Left lung (tissue), 4 donors: ENCODE measurements at regions not wholly inside any gene's neighbourhood (a gene's known extent, or its start where the extent isn't known, plus 50 kb on each side); places are given as distances from the start of the nearest gene placed in this dataset.

Source experiments
- ATAC-seq: fragments of 200-7000 bp; cut with Tn5 transposase; one replicate; pipeline ENCODE4 v1.9.1; 2020; ENCODE audit warnings: moderate library complexity
- DNase-seq, 4 donors: peaks; one replicate each; pipeline ENCODE4 v3.0.0-alpha.2; 2013 to 2020
- H3K27ac ChIP-seq, 2 donors: fragments of 200-600 bp; sonication (generic) in 1 of 2; one replicate each; pipeline versions ENCODE4 v1.5.0 to v1.8.0; 2020 to 2021
- H3K27me3 ChIP-seq, 2 donors: fragments of 200-600 bp; sonication (generic) in 1 of 2; one replicate each; pipeline versions ENCODE4 v1.5.0 to v1.8.0; 2020 to 2021
- H3K36me3 ChIP-seq, 2 donors: fragments of 200-600 bp; sonication (generic) in 1 of 2; one replicate each; pipeline versions ENCODE4 v1.5.0 to v1.8.0; 2020 to 2021
- H3K4me1 ChIP-seq, 2 donors: fragments of 200-600 bp; one replicate each; pipeline ENCODE4 v1.8.0; 2021
- H3K4me3 ChIP-seq, 2 donors: fragments of 200-600 bp; sonication (generic) in 1 of 2; one replicate each; pipeline versions ENCODE4 v1.5.0 to v1.8.0; 2020 to 2021; ENCODE audit warnings: mild to moderate bottlenecking in 1 of 2
- H3K9me3 ChIP-seq, 2 donors: fragments of 200-600 bp; sonication (generic) in 1 of 2; one replicate each; pipeline versions ENCODE4 v1.5.0 to v1.8.0; 2020 to 2021
- CTCF ChIP-seq, 2 donors: fragments of 200-600 bp; sonication (generic) in 1 of 2; IDR thresholded peaks; one replicate each; pipeline versions ENCODE4 v1.5.0 to v1.8.0; 2021; ENCODE audit warnings: antibody characterized with exemption in 2 of 2
- intact Hi-C, 2 donors: fragments of 100-400 bp; cut with DNase I; formaldehyde crosslinking; loops; one replicate each; pipeline versions ENCODE4 v1.11.2 to v1.14.2; 2022
- donor health status: DM: no; HTN: yes; CAD: no.
- donor health status: DM: no; HTN: no; CAD: no.

DNA sequence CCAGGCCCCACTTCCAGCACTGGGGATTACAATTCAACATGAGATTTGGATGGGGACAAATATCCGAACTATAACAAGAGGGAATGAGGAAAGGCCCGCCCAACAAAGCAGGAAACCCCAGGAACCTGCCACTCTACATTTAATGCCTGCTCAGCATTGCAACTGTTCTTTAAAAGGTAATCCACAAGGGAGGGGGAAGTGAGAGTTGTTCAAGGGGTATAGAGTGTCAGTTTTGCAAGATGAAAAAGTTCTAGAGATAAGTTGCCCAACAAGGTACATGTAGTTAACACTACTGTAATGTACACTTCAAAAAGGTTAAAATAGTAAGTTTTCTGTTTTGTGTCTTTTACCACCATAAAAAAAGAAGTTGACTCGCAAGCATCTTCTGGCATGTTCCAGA, 137.6 kb downstream of the MBD2 start:
- DNase-seq (no peak), ATAC-seq (no peak)
- no peaks in the 10 kb centered on the region for H3K27me3 ChIP-seq
- H3K27ac ChIP-seq: no peak overlapping the region
- H3K4me3 ChIP-seq: no peak overlapping the region
- TF ChIP-seq CTCF (IDR thresholded peaks at IDR 0.05): no peak
- no peaks in the 10 kb centered on the region for H3K36me3 ChIP-seq
- H3K9me3 ChIP-seq: peaks cover 0 to 11% of the 10 kb centered on the region in 2 donors
- intact Hi-C loops: no loop called here
- H3K4me1 ChIP-seq: no peaks in the 10 kb centered on the region

DNA sequence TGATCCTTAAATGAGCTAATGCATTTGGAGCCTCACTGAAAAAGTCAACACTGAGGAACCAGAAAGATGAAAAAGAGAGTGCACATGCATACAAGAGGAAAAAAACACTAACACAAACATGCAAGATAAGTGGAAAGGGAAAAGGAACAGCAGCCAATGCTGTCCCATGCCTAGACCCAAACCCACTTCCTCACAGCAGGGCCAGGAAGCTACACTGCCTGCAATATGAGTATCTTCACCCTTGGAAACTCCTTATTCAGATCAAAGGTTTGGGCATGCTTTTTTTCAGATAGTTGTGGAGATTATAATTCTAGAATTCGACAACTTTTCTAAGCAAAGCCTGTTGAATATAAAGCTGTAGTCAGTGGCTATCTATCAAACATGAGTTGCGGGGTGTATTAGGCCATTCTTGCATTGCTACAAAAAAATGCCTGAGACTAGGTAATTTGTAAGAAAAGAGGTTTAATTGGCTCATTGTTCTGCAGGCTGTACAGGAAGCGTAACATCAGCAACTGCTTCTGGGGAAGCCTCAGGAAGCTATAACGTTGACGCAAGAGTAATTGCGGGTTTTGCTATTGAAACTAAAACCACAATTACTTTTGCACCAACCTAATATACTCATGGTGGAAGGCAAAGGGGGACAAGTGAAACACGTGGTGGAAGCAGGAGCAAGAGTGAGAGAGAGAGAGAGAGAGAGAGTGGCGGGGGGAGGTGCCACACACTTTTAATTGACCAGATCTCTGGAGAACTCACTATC, 138.2 kb downstream of the MBD2 start:
- intact Hi-C loops: no loop called here

GRCh38 chr18:54080858-54081257, 143.6 kb downstream of the MBD2 start:
- no peak for DNase-seq
- H3K9me3 ChIP-seq: peaks cover 0 to 11% of the 10 kb centered on the region in 2 donors
- H3K4me1 ChIP-seq: no peaks in the 10 kb centered on the region
- TF ChIP-seq CTCF (IDR thresholded peaks at IDR 0.05): no peak
- no peak for ATAC-seq
- H3K27ac ChIP-seq: no peak overlapping the region
- no peaks in the 10 kb centered on the region for H3K36me3 ChIP-seq
- no peak overlapping the region for H3K4me3 ChIP-seq
- intact Hi-C loops: no loop called here
- no peaks in the 10 kb centered on the region for H3K27me3 ChIP-seq

More for the DNA sequence above, 138.2 kb downstream of the MBD2 start:
- H3K36me3 ChIP-seq: no peaks in the 10 kb centered on the region
- DNase-seq (no peak), ATAC-seq (no peak)
- peaks cover 0 to 11% of the 10 kb centered on the region in 2 donors for H3K9me3 ChIP-seq
- H3K4me1 ChIP-seq: no peaks in the 10 kb centered on the region
- H3K4me3 ChIP-seq: no peak overlapping the region
- H3K27me3 ChIP-seq: no peaks in the 10 kb centered on the region
- no peak for TF ChIP-seq CTCF (IDR thresholded peaks at IDR 0.05)
- no peak overlapping the region for H3K27ac ChIP-seq

DNA sequence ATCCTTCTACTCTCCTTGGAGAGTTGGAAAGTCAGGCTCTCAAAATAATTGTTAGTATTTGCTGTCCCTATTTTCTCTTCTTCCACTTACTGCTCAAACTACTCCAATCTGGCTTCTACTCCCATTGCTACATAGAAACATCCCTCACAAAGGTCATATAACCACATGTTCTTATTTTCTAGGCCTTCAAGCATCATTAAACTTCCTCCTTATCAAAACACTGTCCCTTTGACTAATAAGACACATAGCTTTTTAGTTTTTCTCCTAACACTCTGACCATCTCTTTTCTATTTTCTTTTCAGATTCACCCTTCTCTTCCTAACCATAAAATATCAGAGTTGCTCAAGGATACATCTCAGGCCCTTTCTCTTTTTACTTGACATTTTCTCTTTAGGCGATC, 148.3 kb downstream of the MBD2 start:
- TF ChIP-seq CTCF (IDR thresholded peaks at IDR 0.05): no peak
- intact Hi-C loops: no loop called here
- Histone ChIP-seq H3K4me3 (no peak overlapping the region), H3K9me3 (no peaks in the 10 kb centered on the region), H3K36me3 (no peaks in the 10 kb centered on the region), H3K27ac (no peak overlapping the region), H3K4me1 (no peaks in the 10 kb centered on the region), H3K27me3 (no peaks in the 10 kb centered on the region)
- DNase-seq: no peak
- no peak for ATAC-seq

DNA sequence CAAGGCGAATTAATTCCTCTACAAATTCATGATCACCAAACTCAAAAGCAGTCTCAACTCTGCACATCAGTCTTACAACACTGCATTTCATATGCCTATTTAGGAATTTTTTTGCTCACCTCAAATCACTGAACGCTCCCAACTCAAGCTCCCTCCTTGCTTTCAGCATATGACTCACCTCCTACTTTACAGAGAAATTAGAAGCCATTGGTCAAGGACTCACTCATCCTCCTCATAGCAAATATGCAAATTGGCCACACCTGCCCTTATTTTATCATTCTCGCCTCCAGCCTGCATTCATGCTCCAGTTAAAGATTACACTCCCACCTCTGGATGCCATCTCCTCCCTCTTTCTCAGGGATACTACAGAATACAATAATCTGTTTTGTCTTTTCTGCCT, 148.8 kb downstream of the MBD2 start:
- H3K36me3 ChIP-seq: no peaks in the 10 kb centered on the region
- no peak overlapping the region for H3K27ac ChIP-seq
- no peak for ATAC-seq
- intact Hi-C loops: no loop called here
- no peaks in the 10 kb centered on the region for H3K9me3 ChIP-seq
- no peak overlapping the region for H3K4me3 ChIP-seq
- H3K4me1 ChIP-seq: no peaks in the 10 kb centered on the region
- TF ChIP-seq CTCF (IDR thresholded peaks at IDR 0.05): no peak
- no peaks in the 10 kb centered on the region for H3K27me3 ChIP-seq
- DNase-seq: no peak
